ENCODE measurements at regions not wholly inside any gene's neighbourhood (a gene's known extent, or its start where the extent isn't known, plus 50 kb on each side); places are given as distances from the start of the nearest gene placed in this dataset.

GRCh38 chr2:164061129-164061746 lies 325.4 kb upstream of the FIGN start:
- TF ChIP-seq SP2 (tag by site-specific recombination; IDR thresholded peaks at IDR 0.05) (no peak), CTCF (tag by site-specific recombination; IDR thresholded peaks at IDR 0.05) (peak; percentile 54), RBAK (tag by site-specific recombination; IDR thresholded peaks at IDR 0.05) (no peak), ZNF660 (tag by site-specific recombination; IDR thresholded peaks at IDR 0.05) (no peak)

Measured in HEK293 (cell line).